HL-60 (cell line): ENCODE measurements at regions not wholly inside any gene's neighbourhood (a gene's known extent, or its start where the extent isn't known, plus 50 kb on each side); places are given as distances from the start of the nearest gene placed in this dataset.

Experiments used
- CTCF ChIP-seq: IDR thresholded peaks from one replicate; pipeline ENCODE4 v1.5.1; 2011; ENCODE audit warnings: low read length, control low read depth, inconsistent platforms; ENCODE audit not compliant: insufficient read depth
- GABPA ChIP-seq: IDR thresholded peaks from 2 replicates; pipeline ENCODE4 v1.6.1; 2012; ENCODE audit warnings: low read depth
- POLR2AphosphoS5 ChIP-seq: IDR thresholded peaks from 2 replicates; pipeline ENCODE4 v1.6.1; 2012; ENCODE audit warnings: low read depth
- REST ChIP-seq: IDR thresholded peaks from 2 replicates; pipeline ENCODE4 v1.6.1; 2012; ENCODE audit warnings: low read depth; ENCODE audit not compliant: insufficient replicate concordance
- SPI1 ChIP-seq: IDR thresholded peaks from 2 replicates; pipeline ENCODE4 v1.6.1; 2012; ENCODE audit warnings: low read depth, mild to moderate bottlenecking, borderline replicate concordance

GRCh38 chr11:129723146-129723760, 92.4 kb upstream of the TMEM45B start:
- no peak for TF ChIP-seq CTCF
- no peak for TF ChIP-seq REST
- TF ChIP-seq POLR2AphosphoS5, result no peak
- TF ChIP-seq SPI1, result no peak
- no peak for TF ChIP-seq GABPA
